ENCODE measurements at regions not wholly inside any gene's neighbourhood (a gene's known extent, or its start where the extent isn't known, plus 50 kb on each side); places are given as distances from the start of the nearest gene placed in this dataset.

- Mint-ChIP-seq H3K27ac (no peak overlapping the region), H3K9me3 (peaks cover 3 to 4% of the 10 kb centered on the region in 2 donors), H3K4me1 (no peaks in the 10 kb centered on the region), H3K4me3 (no peak overlapping the region), H3K27me3 (ENCODE audit: low read depth in 2 of 2) (no peaks in the 10 kb centered on the region), H3K36me3 (no peaks in the 10 kb centered on the region)
- Histone ChIP-seq H3K27ac (ENCODE audit: low read length) (no peak overlapping the region), H3K9me3 (ENCODE audit: control insufficient read depth, insufficient read depth, low read length) (no peaks in the 10 kb centered on the region), H3K4me1 (ENCODE audit: control insufficient read depth, insufficient read depth, low read length) (no peaks in the 10 kb centered on the region), H3K4me3 (ENCODE audit: low read length) (no peak overlapping the region), H3K27me3 (ENCODE audit: control insufficient read depth, insufficient read depth, low read length) (no peaks in the 10 kb centered on the region), H3K36me3 (ENCODE audit: control insufficient read depth, insufficient read depth, low read length) (no peaks in the 10 kb centered on the region)
- WGBS (ENCODE audit: insufficient coverage) = no CpG with 5 or more reads among the region's 2 CpGs
- ATAC-seq = no peak
- no peak for DNase-seq
- intact Hi-C loops (cut with micrococcal nuclease) = no loop called here
- no peak for TF ChIP-seq CTCF (IDR thresholded peaks at IDR 0.05)
These were observed 1365.7 kb downstream of the AACS start for GRCh38 chr12:126430921-126431320.

GRCh38 chr12:126431767-126432166 is 1366.5 kb downstream of the AACS start:
- H3K27me3 Mint-ChIP-seq (ENCODE audit: low read depth in 2 of 2) = no peaks in the 10 kb centered on the region
- no peaks in the 10 kb centered on the region for H3K27me3 ChIP-seq (ENCODE audit: control insufficient read depth, insufficient read depth, low read length)
- no peak overlapping the region for H3K27ac ChIP-seq (ENCODE audit: low read length)
- intact Hi-C loops (cut with micrococcal nuclease) = no loop called here
- DNase-seq (no peak), ATAC-seq (no peak)
- H3K9me3 Mint-ChIP-seq = peaks cover 5 to 6% of the 10 kb centered on the region in 2 donors
- WGBS (ENCODE audit: insufficient coverage) = 74% methylated on average over 6 of the region's 6 CpGs
- no peaks in the 10 kb centered on the region for H3K36me3 ChIP-seq (ENCODE audit: control insufficient read depth, insufficient read depth, low read length)
- H3K9me3 ChIP-seq (ENCODE audit: control insufficient read depth, insufficient read depth, low read length) = no peaks in the 10 kb centered on the region
- no peaks in the 10 kb centered on the region for H3K4me1 ChIP-seq (ENCODE audit: control insufficient read depth, insufficient read depth, low read length)
- H3K4me3 ChIP-seq (ENCODE audit: low read length) = no peak overlapping the region
- H3K36me3 Mint-ChIP-seq = no peaks in the 10 kb centered on the region
- no peak overlapping the region for H3K27ac Mint-ChIP-seq
- no peak overlapping the region for H3K4me3 Mint-ChIP-seq
- no peaks in the 10 kb centered on the region for H3K4me1 Mint-ChIP-seq
- no peak for TF ChIP-seq CTCF (IDR thresholded peaks at IDR 0.05)

GRCh38 chr12:126432780-126433179 is 1367.5 kb downstream of the AACS start:
- H3K36me3 ChIP-seq (ENCODE audit: control insufficient read depth, insufficient read depth, low read length) = no peaks in the 10 kb centered on the region
- H3K4me3 ChIP-seq (ENCODE audit: low read length) = no peak overlapping the region
- ATAC-seq (no peak), DNase-seq (no peak)
- intact Hi-C loops (cut with micrococcal nuclease) = no loop called here
- no peak overlapping the region for H3K27ac ChIP-seq (ENCODE audit: low read length)
- peaks cover 5 to 6% of the 10 kb centered on the region in 2 donors for H3K9me3 Mint-ChIP-seq
- H3K9me3 ChIP-seq (ENCODE audit: control insufficient read depth, insufficient read depth, low read length) = no peaks in the 10 kb centered on the region
- H3K36me3 Mint-ChIP-seq = no peaks in the 10 kb centered on the region
- TF ChIP-seq CTCF (IDR thresholded peaks at IDR 0.05) = no peak
- no peak overlapping the region for H3K4me3 Mint-ChIP-seq
- no peaks in the 10 kb centered on the region for H3K4me1 Mint-ChIP-seq
- no peak overlapping the region for H3K27ac Mint-ChIP-seq
- H3K27me3 ChIP-seq (ENCODE audit: control insufficient read depth, insufficient read depth, low read length) = no peaks in the 10 kb centered on the region
- no peaks in the 10 kb centered on the region for H3K4me1 ChIP-seq (ENCODE audit: control insufficient read depth, insufficient read depth, low read length)
- 63% methylated on average over 1 of the region's 1 CpG for WGBS (ENCODE audit: insufficient coverage)
- H3K27me3 Mint-ChIP-seq (ENCODE audit: low read depth in 2 of 2) = no peaks in the 10 kb centered on the region

- ATAC-seq (no peak), DNase-seq (no peak)
- WGBS (ENCODE audit: insufficient coverage) = 87% methylated on average over 5 of the region's 5 CpGs
- no peak for TF ChIP-seq CTCF (IDR thresholded peaks at IDR 0.05)
- Mint-ChIP-seq H3K36me3 (no peaks in the 10 kb centered on the region), H3K4me1 (no peaks in the 10 kb centered on the region), H3K27ac (no peak overlapping the region), H3K27me3 (ENCODE audit: low read depth in 2 of 2) (no peaks in the 10 kb centered on the region), H3K9me3 (peaks cover 6 to 8% of the 10 kb centered on the region in 2 donors), H3K4me3 (no peak overlapping the region)
- Histone ChIP-seq H3K4me3 (ENCODE audit: low read length) (no peak overlapping the region), H3K36me3 (ENCODE audit: control insufficient read depth, insufficient read depth, low read length) (no peaks in the 10 kb centered on the region), H3K27me3 (ENCODE audit: control insufficient read depth, insufficient read depth, low read length) (no peaks in the 10 kb centered on the region), H3K9me3 (ENCODE audit: control insufficient read depth, insufficient read depth, low read length) (no peaks in the 10 kb centered on the region), H3K27ac (ENCODE audit: low read length) (no peak overlapping the region), H3K4me1 (ENCODE audit: control insufficient read depth, insufficient read depth, low read length) (no peaks in the 10 kb centered on the region)
- intact Hi-C loops (cut with micrococcal nuclease) = no loop called here
These were observed 1369.3 kb downstream of the AACS start for GRCh38 chr12:126434412-126434985.

Measured in natural killer cell (primary cell).